MM.1S (cell line): ENCODE measurements at regions not wholly inside any gene's neighbourhood (a gene's known extent, or its start where the extent isn't known, plus 50 kb on each side); places are given as distances from the start of the nearest gene placed in this dataset.

Experiments used
- DNase-seq: peaks from one replicate; pipeline ENCODE4 v3.0.0-alpha.2; 2015
- H2AFZ ChIP-seq: fragments of 300-600 bp; sonication (generic); 2 replicates; pipeline ENCODE4 v1.6.0; 2016; ENCODE audit warnings: antibody characterized with exemption, low read length
- H3F3A ChIP-seq: fragments of 300-600 bp; sonication (generic); 2 replicates; pipeline ENCODE4 v1.6.1; 2016; ENCODE audit warnings: mild to moderate bottlenecking, antibody characterized with exemption, low read length, moderate library complexity, mixed read lengths; ENCODE audit not compliant: insufficient read depth
- H3K27ac ChIP-seq: fragments of 300-600 bp; sonication (generic); 2 replicates; pipeline ENCODE4 v1.5.1; 2016; ENCODE audit warnings: mild to moderate bottlenecking, low read length
- H3K27me3 ChIP-seq: fragments of 300-600 bp; sonication (generic); replicated peaks from 2 replicates; pipeline ENCODE4 v1.6.0; 2016; ENCODE audit warnings: low read length; ENCODE audit not compliant: insufficient read depth
- H3K36me3 ChIP-seq: fragments of 300-600 bp; sonication (generic); replicated peaks from 2 replicates; pipeline ENCODE4 v1.6.1; 2016; ENCODE audit warnings: mild to moderate bottlenecking, low read length, mixed read lengths; ENCODE audit not compliant: insufficient read depth
- H3K4me1 ChIP-seq: fragments of 300-600 bp; sonication (generic); 2 replicates; pipeline ENCODE4 v1.6.1; 2016; ENCODE audit warnings: low read length, mixed read lengths
- H3K4me2 ChIP-seq: fragments of 300-600 bp; sonication (generic); 2 replicates; pipeline ENCODE4 v1.6.0; 2016; ENCODE audit warnings: low read depth, low read length
- H3K4me3 ChIP-seq: fragments of 300-600 bp; sonication (generic); 2 replicates; pipeline ENCODE4 v1.5.1; 2016; ENCODE audit warnings: low read length, mixed read lengths
- H3K79me2 ChIP-seq: fragments of 300-600 bp; sonication (generic); 2 replicates; pipeline ENCODE4 v1.6.1; 2016; ENCODE audit warnings: mixed run types, low read length, mixed read lengths
- H3K9ac ChIP-seq: fragments of 300-600 bp; sonication (generic); 2 replicates; pipeline ENCODE4 v1.6.1; 2016; ENCODE audit warnings: low read length, mixed read lengths
- H3K9me2 ChIP-seq: fragments of 300-600 bp; sonication (generic); replicated peaks from 2 replicates; pipeline ENCODE4 v1.6.1; 2016; ENCODE audit warnings: mild to moderate bottlenecking, low read length, mixed read lengths; ENCODE audit not compliant: insufficient read depth
- H3K9me3 ChIP-seq: fragments of 300-600 bp; sonication (generic); replicated peaks from 2 replicates; pipeline ENCODE4 v1.6.1; 2016; ENCODE audit warnings: mild to moderate bottlenecking, low read length, mixed read lengths; ENCODE audit not compliant: insufficient read depth
- H4K20me1 ChIP-seq: fragments of 300-600 bp; sonication (generic); 2 replicates; pipeline ENCODE4 v1.6.1; 2016; ENCODE audit warnings: mild to moderate bottlenecking, low read length, moderate library complexity, mixed read lengths; ENCODE audit not compliant: insufficient read depth
- CTCF ChIP-seq: fragments of 300-600 bp; sonication (generic); IDR thresholded peaks from 2 replicates; pipeline ENCODE4 v1.5.1; 2016; ENCODE audit warnings: antibody characterized with exemption, low read length, mixed read lengths
- EZH2 ChIP-seq: fragments of 300-600 bp; sonication (generic); optimal IDR thresholded peaks from 2 replicates; pipeline ENCODE3; 2017; ENCODE audit warnings: low read depth, mild to moderate bottlenecking, antibody characterized with exemption, low read length, mixed read lengths
- EZH2phosphoT487 ChIP-seq: fragments of 300-600 bp; sonication (generic); IDR thresholded peaks from 2 replicates; pipeline ENCODE4 v1.6.1; 2018; ENCODE audit warnings: antibody characterized with exemption, low read length

DNA sequence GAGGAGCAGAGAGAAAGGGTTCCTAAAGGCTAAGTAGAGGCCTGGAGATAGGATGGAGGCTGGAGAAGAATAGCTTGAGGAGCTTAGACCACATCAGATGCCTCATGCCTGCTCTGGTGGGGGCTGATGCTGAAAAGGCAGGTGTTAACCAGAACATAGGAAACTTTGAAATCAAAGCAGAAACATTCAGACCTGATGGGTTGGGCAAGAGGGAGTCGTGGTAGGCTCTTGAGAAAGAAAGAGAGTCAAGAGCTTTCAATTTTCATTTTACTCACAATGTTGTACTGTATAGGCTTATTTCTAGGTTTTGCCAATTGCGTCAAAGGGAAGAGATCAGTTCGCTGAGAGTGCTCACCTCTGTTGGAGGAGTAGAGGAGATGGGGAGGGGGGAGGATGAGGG is 406.6 kb upstream of the SALL1 start:
- H3K9me3 ChIP-seq: no peaks in the 10 kb centered on the region
- no peak overlapping the region for H3K9ac ChIP-seq
- no peaks in the 10 kb centered on the region for H3K79me2 ChIP-seq
- no peaks in the 10 kb centered on the region for H3F3A ChIP-seq
- no peak overlapping the region for H3K4me3 ChIP-seq
- no peaks in the 10 kb centered on the region for H3K36me3 ChIP-seq
- H3K4me2 ChIP-seq: no peak overlapping the region
- no peaks in the 10 kb centered on the region for H3K4me1 ChIP-seq
- H3K9me2 ChIP-seq: no peaks in the 10 kb centered on the region
- no peaks in the 10 kb centered on the region for H3K27me3 ChIP-seq
- no peaks in the 10 kb centered on the region for H4K20me1 ChIP-seq
- no peak overlapping the region for H2AFZ ChIP-seq
- no peak for DNase-seq
- TF ChIP-seq EZH2phosphoT487: no peak
- TF ChIP-seq EZH2: no peak
- TF ChIP-seq CTCF: no peak
- H3K27ac ChIP-seq: no peak overlapping the region

DNA sequence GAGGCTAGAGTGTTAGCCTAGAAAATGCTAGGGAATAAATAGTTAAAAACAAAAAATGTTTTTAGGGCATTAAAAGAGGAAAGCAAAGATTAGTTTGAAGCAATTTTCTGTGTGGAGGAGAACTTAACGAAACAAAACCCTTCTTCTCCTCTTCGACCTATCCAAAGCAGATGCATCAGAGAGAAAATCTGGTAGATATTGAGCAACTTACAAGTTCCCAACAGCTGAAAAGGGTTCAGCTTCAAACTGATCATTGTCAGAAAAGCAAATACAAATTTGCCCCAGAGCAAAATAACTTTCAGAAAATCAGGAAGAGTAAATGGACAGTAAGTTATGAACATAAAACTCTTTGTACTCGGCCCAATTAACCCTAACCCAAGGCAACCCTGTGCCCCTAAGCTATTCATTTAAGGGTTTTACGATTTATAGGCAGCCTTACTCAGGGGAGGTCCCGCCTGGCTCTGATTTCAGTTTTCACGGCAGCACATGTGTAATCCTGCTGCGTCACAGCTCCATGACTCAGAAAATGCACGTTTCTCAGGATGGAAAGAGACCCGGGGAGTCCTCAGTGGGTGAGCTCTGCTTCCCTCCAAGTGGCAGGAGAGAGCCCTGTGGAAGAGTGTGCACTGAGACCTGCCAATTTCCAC is 405.7 kb upstream of the SALL1 start:
- no peak for DNase-seq
- Histone ChIP-seq H3F3A (no peaks in the 10 kb centered on the region), H3K9me3 (no peaks in the 10 kb centered on the region), H3K9ac (no peak overlapping the region), H3K79me2 (no peaks in the 10 kb centered on the region), H3K9me2 (no peaks in the 10 kb centered on the region), H3K27ac (no peak overlapping the region), H3K36me3 (no peaks in the 10 kb centered on the region), H3K4me1 (no peaks in the 10 kb centered on the region), H3K4me3 (no peak overlapping the region), H2AFZ (no peak overlapping the region), H4K20me1 (no peaks in the 10 kb centered on the region), H3K27me3 (no peaks in the 10 kb centered on the region), H3K4me2 (no peak overlapping the region)
- TF ChIP-seq EZH2phosphoT487: no peak

GRCh38 chr16:51553910-51554309 is 402.8 kb upstream of the SALL1 start:
- no peak overlapping the region for H3K27ac ChIP-seq
- no peak for DNase-seq
- H3F3A ChIP-seq: no peaks in the 10 kb centered on the region
- no peaks in the 10 kb centered on the region for H3K36me3 ChIP-seq
- H3K4me2 ChIP-seq: no peak overlapping the region
- H3K79me2 ChIP-seq: no peaks in the 10 kb centered on the region
- no peaks in the 10 kb centered on the region for H4K20me1 ChIP-seq
- no peaks in the 10 kb centered on the region for H3K27me3 ChIP-seq
- H3K9ac ChIP-seq: no peak overlapping the region
- H2AFZ ChIP-seq: no peak overlapping the region
- TF ChIP-seq EZH2phosphoT487 (no peak), EZH2 (no peak), CTCF (no peak)
- no peak overlapping the region for H3K4me3 ChIP-seq
- H3K9me3 ChIP-seq: no peaks in the 10 kb centered on the region
- no peaks in the 10 kb centered on the region for H3K4me1 ChIP-seq
- no peaks in the 10 kb centered on the region for H3K9me2 ChIP-seq

DNA sequence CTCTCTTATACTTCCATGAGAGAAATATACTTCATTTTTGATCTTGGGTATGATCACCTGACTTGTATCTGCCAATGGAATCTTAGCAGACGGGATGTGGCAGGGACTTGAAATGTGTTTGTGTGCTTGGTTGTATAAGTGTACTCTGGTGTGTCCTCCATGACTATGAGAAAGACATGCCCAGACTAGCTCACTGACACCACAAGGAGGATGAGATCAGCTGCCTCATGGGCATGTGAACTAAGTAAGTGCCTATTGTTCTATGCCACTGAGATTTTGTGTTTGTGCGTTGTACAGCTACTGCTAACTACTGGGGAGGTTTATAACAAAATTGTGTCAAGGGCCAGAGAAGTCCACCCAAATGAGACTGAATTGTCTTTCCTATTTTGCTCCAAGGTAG is 402.2 kb upstream of the SALL1 start:
- H2AFZ ChIP-seq: no peak overlapping the region
- H4K20me1 ChIP-seq: no peaks in the 10 kb centered on the region
- no peak for TF ChIP-seq EZH2phosphoT487
- TF ChIP-seq CTCF: no peak
- TF ChIP-seq EZH2: no peak
- no peak overlapping the region for H3K27ac ChIP-seq
- no peaks in the 10 kb centered on the region for H3K9me3 ChIP-seq
- H3F3A ChIP-seq: no peaks in the 10 kb centered on the region
- H3K4me2 ChIP-seq: no peak overlapping the region
- H3K36me3 ChIP-seq: no peaks in the 10 kb centered on the region
- no peaks in the 10 kb centered on the region for H3K27me3 ChIP-seq
- H3K79me2 ChIP-seq: no peaks in the 10 kb centered on the region
- DNase-seq: no peak
- no peak overlapping the region for H3K9ac ChIP-seq
- no peaks in the 10 kb centered on the region for H3K4me1 ChIP-seq
- H3K9me2 ChIP-seq: no peaks in the 10 kb centered on the region
- H3K4me3 ChIP-seq: no peak overlapping the region
